K562 (cell line): ENCODE measurements at regions not wholly inside any gene's neighbourhood (a gene's known extent, or its start where the extent isn't known, plus 50 kb on each side); places are given as distances from the start of the nearest gene placed in this dataset.

Source experiments
- ATAC-seq: fragments of 200-7000 bp; cut with Tn5 transposase; 3 replicates; pipeline ENCODE4 v1.9.1; 2020; ENCODE audit warnings: moderate library complexity
- BruUV-seq: library from RNA; stranded (reverse); fragments of 400-500 nt; replicated peaks from 2 replicates; lab custom pipeline; 2021; lab: Mats Ljungman, UMichigan
- CTCF ChIA-PET: fragments of 300-600 bp; formaldehyde crosslinking; extraction: SDS; loops from one replicate; lab custom pipeline; 2021; ENCODE audit warnings: low intra/inter-chr PET ratio; lab: Yijun Ruan, JAX
- POLR2A ChIA-PET: fragments of 300-600, 350-650 bp; sonication (Branson Sonifier 250); formaldehyde crosslinking; extraction: SDS; loops from one replicate; lab custom pipeline; 2021; ENCODE audit warnings: antibody characterized with exemption, inconsistent platforms; lab: Yijun Ruan, JAX
- DNase-seq, 4 experiments: peaks; one replicate each; pipeline versions ENCODE4 v3.0.0 to v3.0.0-alpha.2; 2011 to 2018; ENCODE audit warnings: low spot score in 3 of 4, mixed read lengths in 3 of 4; ENCODE audit errors: extremely low read depth in 1 of 4
- FAIRE-seq: peaks from 2 replicates; lab custom pipeline; 2011; peaks lifted over from hg19 to GRCh38; lab: Jason Lieb, UNC
- H2AFZ ChIP-seq: 2 replicates; pipeline ENCODE4 v1.6.0; 2011; ENCODE audit warnings: low read depth, low read length, control low read depth, inconsistent platforms
- H3K27ac ChIP-seq: fragments of 200-600 bp; 3 replicates; pipeline ENCODE4 v1.8.0; 2011; ENCODE audit warnings: low read depth, mild to moderate bottlenecking, control low read depth, inconsistent platforms, low read length, moderate library complexity, mixed read lengths; ENCODE audit errors: extremely low read depth
- H3K27me3 ChIP-seq, 2 experiments: fragments of 300-600 bp in 1 of 2; 2 replicates in 1 of 2; 3 replicates in 1 of 2; pipeline versions ENCODE4 v1.6.0 to v1.8.0; 2011; ENCODE audit warnings: inconsistent platforms in 2 of 2, low read length in 2 of 2, mild to moderate bottlenecking in 1 of 2, mixed read lengths in 1 of 2, moderate library complexity in 1 of 2; ENCODE audit not compliant: control insufficient read depth in 2 of 2, insufficient read depth in 2 of 2
- H3K36me3 ChIP-seq: fragments of 300-600 bp; 3 replicates; pipeline ENCODE4 v1.8.0; 2011; ENCODE audit warnings: mild to moderate bottlenecking, low read length, inconsistent platforms; ENCODE audit not compliant: control insufficient read depth, insufficient read depth
- H3K4me1 ChIP-seq, 2 experiments: fragments of 200-600 bp in 1 of 2; replicated peaks in 1 of 2; 2 replicates in 1 of 2; 3 replicates in 1 of 2; pipeline versions ENCODE4 v1.5.1 to v1.8.0; 2011; ENCODE audit warnings: inconsistent platforms in 2 of 2, low read length in 2 of 2, mild to moderate bottlenecking in 1 of 2, mixed read lengths in 1 of 2, moderate library complexity in 1 of 2; ENCODE audit not compliant: control insufficient read depth in 2 of 2, insufficient read depth in 2 of 2
- H3K4me2 ChIP-seq: 2 replicates; pipeline ENCODE4 v1.6.1; 2011; ENCODE audit warnings: low read length, control low read depth, inconsistent platforms, mixed read lengths; ENCODE audit not compliant: insufficient read depth
- H3K4me3 ChIP-seq: fragments of 200-600 bp; sonication (generic), shearing (Covaris generic); 2 replicates; pipeline ENCODE4 v1.5.1; 2016; ENCODE audit warnings: control low read depth, inconsistent platforms
- H3K79me2 ChIP-seq: fragments of 200-600 bp; 3 replicates; pipeline ENCODE4 v1.8.0; 2011; ENCODE audit warnings: low read length, inconsistent platforms; ENCODE audit not compliant: control insufficient read depth, insufficient read depth
- H3K9ac ChIP-seq, 2 experiments: 2 replicates each; pipeline versions ENCODE4 v1.6.0 to v1.6.1; 2011; ENCODE audit warnings: low read depth in 2 of 2, low read length in 2 of 2, control low read depth in 1 of 2, inconsistent platforms in 1 of 2, mild to moderate bottlenecking in 1 of 2, mixed read lengths in 1 of 2; ENCODE audit not compliant: insufficient read depth in 1 of 2
- H3K9me1 ChIP-seq: one replicate; pipeline ENCODE4 v1.6.0; 2011; ENCODE audit warnings: inconsistent platforms, mild to moderate bottlenecking, low read length, moderate library complexity; ENCODE audit not compliant: control insufficient read depth, insufficient read depth
- H3K9me3 ChIP-seq: replicated peaks from 2 replicates; pipeline ENCODE4 v1.5.1; 2011; ENCODE audit warnings: low read depth, low read length, inconsistent platforms; ENCODE audit not compliant: control insufficient read depth, insufficient read depth
- H4K20me1 ChIP-seq: replicated peaks from 2 replicates; pipeline ENCODE4 v1.6.1; 2011; ENCODE audit warnings: low read length, inconsistent platforms, mixed read lengths; ENCODE audit not compliant: control insufficient read depth, insufficient read depth
- BHLHE40 ChIP-seq: IDR thresholded peaks from 2 replicates; pipeline ENCODE4 v1.6.1; 2011; ENCODE audit warnings: low read length, improper control_type of control experiment
- ZNF316 ChIP-seq: fragments of 450-650 bp; IDR thresholded peaks from 2 replicates; pipeline ENCODE4 v1.6.1; 2016
- ZNF449 ChIP-seq: fragments of 250-450 bp; sonication (Bioruptor Pico); IDR thresholded peaks from 2 replicates; pipeline ENCODE4 v1.8.0; 2022; ENCODE audit warnings: moderate library complexity, mild to moderate bottlenecking, inconsistent platforms
- WGBS: fragments of 100-300 bp; shearing (Covaris generic); methylation state at CpG from one replicate; pipeline ENCODE4 v1.1.6; 2016; ENCODE audit warnings: low coverage, mixed read lengths; ENCODE audit not compliant: insufficient coverage; ENCODE audit errors: missing lambda C conversion rate; 5-methylcytosine and 5-hydroxymethylcytosine counted together
- in situ Hi-C: fragments of 300-500 bp; cut with MboI; formaldehyde crosslinking; loops from 4 replicates; pipeline ENCODE4 v1.15.0; 2018; ENCODE audit warnings: inconsistent platforms, mixed read lengths
- intact Hi-C: fragments of 100-400 bp; cut with micrococcal nuclease; formaldehyde crosslinking; loops from 2 replicates; pipeline ENCODE4 v1.14.2; 2022

GRCh38 chrX:126733874-126734273 is 85.7 kb upstream of the PRR32 start:
- no peak overlapping the region for H3K4me2 ChIP-seq
- no peaks in the 10 kb centered on the region for H3K27me3 ChIP-seq
- in situ Hi-C loops, result no loop called here
- POLR2A ChIA-PET, result no interaction called here
- H3K79me2 ChIP-seq, result no peaks in the 10 kb centered on the region
- TF ChIP-seq ZNF316, result 0 out of 2 replicates have a peak, but pooled peaks have one; percentile 2
- no peak for TF ChIP-seq ZNF449 (CRISPR knock-in tag)
- TF ChIP-seq BHLHE40, result no peak
- TF ChIP-seq, all 486 proteins: peak for 1
- Histone ChIP-seq H3K9ac (no peak overlapping the region), H3K9me3 (no peaks in the 10 kb centered on the region), H4K20me1 (no peaks in the 10 kb centered on the region), H3K9me1 (no peaks in the 10 kb centered on the region), H2AFZ (no peak overlapping the region), H3K36me3 (no peaks in the 10 kb centered on the region), H3K27ac (no peak overlapping the region), H3K4me1 (no peaks in the 10 kb centered on the region), H3K4me3 (no peak overlapping the region)
- FAIRE-seq (no peak), ATAC-seq (no peak), DNase-seq (no peak)
- BruUV-seq, result no TSS peak
- intact Hi-C loops, result no loop called here
- CTCF ChIA-PET, result no interaction called here
- 0% methylated on average over 2 of the region's 2 CpGs for WGBS
